ENCODE measurements at regions not wholly inside any gene's neighbourhood (a gene's known extent, or its start where the extent isn't known, plus 50 kb on each side); places are given as distances from the start of the nearest gene placed in this dataset.
"Not testable (repeated sequence)": the region's sequence is repeated elsewhere in the genome, so short reads cannot be mapped to it uniquely, and the experiment has no call there.

- Histone ChIP-seq H3K27me3 (no peaks in the 10 kb centered on the region), H3K36me3 (no peaks in the 10 kb centered on the region), H3K4me1 (no peaks in the 10 kb centered on the region), H3K4me3 (no peak overlapping the region), H3K27ac (no peak overlapping the region), H3K9me3 (no peaks in the 10 kb centered on the region)
- TF ChIP-seq POLR2AphosphoS5 (IDR thresholded peaks at IDR 0.05; ENCODE audit: insufficient read depth in 1 of 2, low read depth in 1 of 2) (no peak), CTCF (IDR thresholded peaks at IDR 0.05) (no peak), POLR2A (IDR thresholded peaks at IDR 0.05) (no peak)
- intact Hi-C loops (cut with DNase I) = no loop called here
- DNase-seq (ENCODE audit: extremely low spot score in 2 of 2) = no peak
Measured at GRCh38 chr6:66522864-66523263, 815.8 kb upstream of the EYS start.

GRCh38 chr6:66516377-66516776 lies 809.4 kb upstream of the EYS start:
- H3K4me3 ChIP-seq = no peak overlapping the region
- intact Hi-C loops (cut with DNase I) = no loop called here
- H3K4me1 ChIP-seq = no peaks in the 10 kb centered on the region
- no peak for DNase-seq (ENCODE audit: extremely low spot score in 2 of 2)
- H3K27me3 ChIP-seq = no peaks in the 10 kb centered on the region
- H3K27ac ChIP-seq = no peak overlapping the region
- TF ChIP-seq POLR2AphosphoS5 (IDR thresholded peaks at IDR 0.05; ENCODE audit: insufficient read depth in 1 of 2, low read depth in 1 of 2) (no peak), CTCF (IDR thresholded peaks at IDR 0.05) (no peak), POLR2A (IDR thresholded peaks at IDR 0.05) (no peak)
- no peaks in the 10 kb centered on the region for H3K36me3 ChIP-seq
- H3K9me3 ChIP-seq = no peaks in the 10 kb centered on the region

- Histone ChIP-seq H3K27me3 (no peaks in the 10 kb centered on the region), H3K4me3 (no peak overlapping the region), H3K4me1 (no peaks in the 10 kb centered on the region), H3K36me3 (no peaks in the 10 kb centered on the region), H3K9me3 (no peaks in the 10 kb centered on the region), H3K27ac (no peak overlapping the region)
- intact Hi-C loops (cut with DNase I) = no loop called here
- TF ChIP-seq POLR2A (IDR thresholded peaks at IDR 0.05) (no peak), CTCF (IDR thresholded peaks at IDR 0.05) (no peak), POLR2AphosphoS5 (IDR thresholded peaks at IDR 0.05; ENCODE audit: insufficient read depth in 1 of 2, low read depth in 1 of 2) (no peak)
- DNase-seq (ENCODE audit: extremely low spot score in 2 of 2) = no peak
Measured at GRCh38 chr6:66508433-66508832, 801.4 kb upstream of the EYS start.

GRCh38 chr6:66499851-66500250 lies 792.8 kb upstream of the EYS start:
- TF ChIP-seq POLR2A (IDR thresholded peaks at IDR 0.05) (no peak), POLR2AphosphoS5 (IDR thresholded peaks at IDR 0.05; ENCODE audit: insufficient read depth in 1 of 2, low read depth in 1 of 2) (no peak), CTCF (IDR thresholded peaks at IDR 0.05) (no peak)
- no peak overlapping the region for H3K4me3 ChIP-seq
- no peaks in the 10 kb centered on the region for H3K36me3 ChIP-seq
- no peak for DNase-seq (ENCODE audit: extremely low spot score in 2 of 2)
- no peak overlapping the region for H3K27ac ChIP-seq
- no peaks in the 10 kb centered on the region for H3K9me3 ChIP-seq
- intact Hi-C loops (cut with DNase I) = no loop called here
- no peaks in the 10 kb centered on the region for H3K27me3 ChIP-seq
- no peaks in the 10 kb centered on the region for H3K4me1 ChIP-seq

GRCh38 chr6:66496659-66497058 lies 789.6 kb upstream of the EYS start:
- intact Hi-C loops (cut with DNase I) = no loop called here
- no peak for TF ChIP-seq POLR2AphosphoS5 (IDR thresholded peaks at IDR 0.05; ENCODE audit: insufficient read depth in 1 of 2, low read depth in 1 of 2)
- TF ChIP-seq POLR2A (IDR thresholded peaks at IDR 0.05) = no peak
- no peak for TF ChIP-seq CTCF (IDR thresholded peaks at IDR 0.05)
- H3K36me3 ChIP-seq = no peaks in the 10 kb centered on the region
- no peaks in the 10 kb centered on the region for H3K27me3 ChIP-seq
- H3K4me3 ChIP-seq = no peak overlapping the region
- no peaks in the 10 kb centered on the region for H3K4me1 ChIP-seq
- H3K9me3 ChIP-seq = no peaks in the 10 kb centered on the region
- no peak for DNase-seq (ENCODE audit: extremely low spot score in 2 of 2)
- H3K27ac ChIP-seq = no peak overlapping the region

- DNase-seq (ENCODE audit: extremely low spot score in 2 of 2); H3K36me3 ChIP-seq; H3K4me1 ChIP-seq; intact Hi-C loops (cut with DNase I); H3K27me3 ChIP-seq; H3K27ac ChIP-seq; H3K4me3 ChIP-seq; H3K9me3 ChIP-seq: not testable (repeated sequence)
Measured at GRCh38 chr6:66494643-66495042, 787.6 kb upstream of the EYS start.

Data from vagina (tissue), 2 donors.